Nephron (organoid): ENCODE measurements at regions not wholly inside any gene's neighbourhood (a gene's known extent, or its start where the extent isn't known, plus 50 kb on each side); places are given as distances from the start of the nearest gene placed in this dataset.

Experiments
- H3K27ac Mint-ChIP-seq, 3 experiments: 2 replicates each; pipeline ENCODE4 v1.8.0; 2020; ENCODE audit warnings: mixed read lengths in 3 of 3, mild to moderate bottlenecking in 2 of 3, moderate library complexity in 1 of 3
- H3K27me3 Mint-ChIP-seq: 2 replicates; pipeline ENCODE4 v1.8.0; 2021; ENCODE audit warnings: low read depth, mild to moderate bottlenecking, moderate library complexity, mixed read lengths
- H3K36me3 Mint-ChIP-seq: 2 replicates; pipeline ENCODE4 v1.8.0; 2020; ENCODE audit warnings: low read depth, mixed read lengths
- H3K4me1 Mint-ChIP-seq: 2 replicates; pipeline ENCODE4 v1.8.0; 2020; ENCODE audit warnings: mixed read lengths
- H3K4me3 Mint-ChIP-seq, 3 experiments: 2 replicates each; pipeline ENCODE4 v1.8.0; 2020; ENCODE audit warnings: mild to moderate bottlenecking in 3 of 3, mixed read lengths in 3 of 3, moderate library complexity in 2 of 3
- H3K9me3 Mint-ChIP-seq: 2 replicates; pipeline ENCODE4 v1.8.0; 2020; ENCODE audit warnings: mixed read lengths
- TF ChIP-seq, protein P1 (sequence below), 3 experiments: fragments of 200-600 bp; sonication (generic); IDR thresholded peaks; one replicate each; pipeline ENCODE4 v1.5.0; 2021; ENCODE audit warnings: antibody characterized with exemption in 3 of 3; ENCODE audit not compliant: unreplicated experiment in 3 of 3

DNA sequence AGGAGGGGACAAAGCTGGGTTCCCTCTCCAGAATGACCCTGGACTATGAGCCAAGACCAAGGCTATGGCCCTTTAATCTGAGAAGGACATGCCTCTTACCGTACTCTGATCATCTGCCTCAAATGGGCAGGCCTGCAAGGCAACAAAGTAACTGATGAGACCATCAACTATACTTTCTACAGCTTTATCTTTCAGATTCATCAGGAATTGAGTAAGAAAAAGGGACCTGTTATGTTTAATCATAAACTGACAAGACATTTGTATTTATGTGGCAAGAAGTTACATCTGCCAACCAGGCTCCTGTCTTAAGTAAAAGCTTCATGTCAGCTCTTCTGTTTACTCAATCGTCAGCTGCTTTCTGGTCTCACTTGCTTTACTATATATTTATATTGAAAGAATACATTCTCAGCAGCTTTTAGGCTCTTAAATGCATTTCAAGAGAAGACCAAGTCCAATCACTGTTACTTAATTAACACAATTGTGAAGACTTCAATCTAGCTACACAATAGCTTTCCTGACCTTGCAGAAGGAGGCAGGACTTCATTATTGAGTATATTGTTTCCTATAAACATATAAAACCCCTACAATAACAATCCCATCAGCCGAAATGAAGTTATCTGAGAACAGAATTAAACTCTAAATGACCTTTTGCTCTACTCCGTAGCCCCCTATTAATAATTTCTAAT is 163.8 kb downstream of the ETAA1 start:
- Mint-ChIP-seq H3K36me3 (no peaks in the 10 kb centered on the region), H3K9me3 (peaks cover 10% of the 10 kb centered on the region), H3K4me1 (peaks cover 16% of the 10 kb centered on the region), H3K27me3 (no peaks in the 10 kb centered on the region), H3K27ac (peak overlapping the region; percentile 6 to 89 (median 77)), H3K4me3 (no peak overlapping the region)
- TF ChIP-seq, protein P1, sequence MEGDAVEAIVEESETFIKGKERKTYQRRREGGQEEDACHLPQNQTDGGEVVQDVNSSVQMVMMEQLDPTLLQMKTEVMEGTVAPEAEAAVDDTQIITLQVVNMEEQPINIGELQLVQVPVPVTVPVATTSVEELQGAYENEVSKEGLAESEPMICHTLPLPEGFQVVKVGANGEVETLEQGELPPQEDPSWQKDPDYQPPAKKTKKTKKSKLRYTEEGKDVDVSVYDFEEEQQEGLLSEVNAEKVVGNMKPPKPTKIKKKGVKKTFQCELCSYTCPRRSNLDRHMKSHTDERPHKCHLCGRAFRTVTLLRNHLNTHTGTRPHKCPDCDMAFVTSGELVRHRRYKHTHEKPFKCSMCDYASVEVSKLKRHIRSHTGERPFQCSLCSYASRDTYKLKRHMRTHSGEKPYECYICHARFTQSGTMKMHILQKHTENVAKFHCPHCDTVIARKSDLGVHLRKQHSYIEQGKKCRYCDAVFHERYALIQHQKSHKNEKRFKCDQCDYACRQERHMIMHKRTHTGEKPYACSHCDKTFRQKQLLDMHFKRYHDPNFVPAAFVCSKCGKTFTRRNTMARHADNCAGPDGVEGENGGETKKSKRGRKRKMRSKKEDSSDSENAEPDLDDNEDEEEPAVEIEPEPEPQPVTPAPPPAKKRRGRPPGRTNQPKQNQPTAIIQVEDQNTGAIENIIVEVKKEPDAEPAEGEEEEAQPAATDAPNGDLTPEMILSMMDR (IDR thresholded peaks at IDR 0.05; ENCODE audit: unreplicated experiment in 3 of 3): no peak

DNA sequence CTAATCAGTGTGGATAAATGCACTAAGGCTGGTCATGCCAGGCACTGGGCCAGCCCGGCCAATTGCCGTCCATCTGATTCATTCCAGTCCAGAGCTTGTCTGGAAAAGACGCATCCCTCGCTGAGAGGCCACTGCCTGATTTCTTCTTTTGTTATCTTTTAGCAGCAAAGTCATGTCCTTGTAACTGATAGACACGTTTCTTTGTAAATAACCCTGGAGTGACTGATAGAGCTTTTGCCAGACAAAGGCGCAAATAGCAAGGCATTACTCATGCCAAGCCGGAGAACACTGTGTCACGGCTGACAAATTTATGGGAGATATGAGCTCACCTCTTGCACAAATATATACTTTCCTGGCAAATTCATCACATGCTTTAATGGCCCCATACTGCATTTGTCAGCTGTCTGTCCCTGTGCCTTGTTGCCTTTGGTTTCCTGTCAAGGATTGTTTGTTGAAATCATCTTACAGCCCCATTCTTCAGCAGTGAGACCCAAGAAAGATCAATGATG is 164.4 kb downstream of the ETAA1 start:
- TF ChIP-seq, protein P1 (IDR thresholded peaks at IDR 0.05; ENCODE audit: unreplicated experiment in 3 of 3): no peak
- peaks cover 10% of the 10 kb centered on the region for H3K9me3 Mint-ChIP-seq
- no peaks in the 10 kb centered on the region for H3K36me3 Mint-ChIP-seq
- H3K27me3 Mint-ChIP-seq: no peaks in the 10 kb centered on the region
- H3K4me3 Mint-ChIP-seq: no peak overlapping the region
- peaks cover 17% of the 10 kb centered on the region for H3K4me1 Mint-ChIP-seq
- peak overlapping the region; percentile 6 to 80 (median 77) for H3K27ac Mint-ChIP-seq

DNA sequence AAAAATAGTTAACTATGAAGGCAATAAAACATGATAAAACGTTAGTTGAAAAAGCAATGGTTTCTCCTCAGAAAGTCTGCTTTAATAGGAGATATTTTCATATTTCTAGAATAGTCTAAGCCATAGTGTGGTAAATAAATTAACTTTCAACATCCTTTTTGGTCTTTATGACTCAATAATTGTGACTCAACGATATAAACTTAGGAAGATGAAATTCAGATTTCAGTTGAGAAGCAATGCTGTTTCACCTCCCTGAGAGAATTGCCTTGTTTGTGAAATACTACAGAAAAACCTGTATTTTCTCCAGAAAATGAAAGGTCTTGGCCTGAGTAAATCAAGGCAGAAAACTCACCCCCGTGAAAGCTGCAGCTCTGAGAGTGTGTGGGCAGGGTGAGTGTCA is 166.9 kb downstream of the ETAA1 start:
- no peak overlapping the region for H3K4me3 Mint-ChIP-seq

DNA sequence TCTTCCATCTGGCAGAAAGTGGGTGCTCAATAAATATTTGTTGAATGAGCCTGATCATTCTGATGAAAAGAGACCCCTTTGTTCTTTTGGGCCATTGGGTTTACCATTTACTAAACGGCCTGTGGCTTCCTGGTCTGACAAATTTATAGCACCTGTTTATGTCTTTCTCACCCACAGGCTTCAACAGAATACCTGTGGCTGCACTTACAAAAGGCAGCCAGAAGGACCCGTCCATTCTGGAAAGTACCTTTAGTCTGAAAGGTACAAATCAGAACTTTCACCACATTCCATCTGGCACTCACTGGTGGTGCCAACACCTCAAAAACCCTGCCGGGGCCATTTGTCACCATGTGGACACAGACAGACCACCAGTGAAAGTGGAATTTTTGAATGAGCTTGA is 167.5 kb downstream of the ETAA1 start:
- TF ChIP-seq, protein P1 (IDR thresholded peaks at IDR 0.05; ENCODE audit: unreplicated experiment in 3 of 3): no peak
- no peaks in the 10 kb centered on the region for H3K27me3 Mint-ChIP-seq
- H3K4me3 Mint-ChIP-seq: no peak overlapping the region
- no peak overlapping the region for H3K27ac Mint-ChIP-seq
- no peaks in the 10 kb centered on the region for H3K36me3 Mint-ChIP-seq
- peaks cover 5% of the 10 kb centered on the region for H3K9me3 Mint-ChIP-seq
- H3K4me1 Mint-ChIP-seq: peaks cover 34% of the 10 kb centered on the region

More for the DNA sequence above, 166.9 kb downstream of the ETAA1 start:
- peaks cover 34% of the 10 kb centered on the region for H3K4me1 Mint-ChIP-seq
- H3K9me3 Mint-ChIP-seq: peaks cover 5% of the 10 kb centered on the region
- H3K27ac Mint-ChIP-seq: peak overlapping the region in 2 of 3 experiments; percentile 48 to 49
- no peaks in the 10 kb centered on the region for H3K27me3 Mint-ChIP-seq
- TF ChIP-seq, protein P1 (IDR thresholded peaks at IDR 0.05; ENCODE audit: unreplicated experiment in 3 of 3): no peak
- H3K36me3 Mint-ChIP-seq: no peaks in the 10 kb centered on the region

DNA sequence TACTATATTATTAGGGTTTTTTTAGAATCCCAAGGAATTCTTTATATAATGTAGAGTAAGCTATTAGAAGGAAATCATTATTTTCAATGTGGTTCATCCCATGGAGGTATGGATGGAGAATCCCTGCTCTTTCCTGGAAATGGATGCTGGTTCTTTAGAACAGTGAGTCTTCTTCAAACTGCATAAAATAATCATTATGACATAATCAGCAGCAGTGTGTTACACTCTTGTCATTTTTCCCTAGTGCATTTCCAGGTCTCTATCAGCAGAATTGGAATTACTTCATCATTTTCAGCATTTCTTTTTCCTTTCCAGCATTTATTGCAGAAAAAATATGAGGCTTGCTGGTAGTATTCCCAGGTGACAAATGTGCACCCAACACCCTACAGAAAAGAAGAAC is 168.1 kb downstream of the ETAA1 start:
- Mint-ChIP-seq H3K27me3 (no peaks in the 10 kb centered on the region), H3K9me3 (peaks cover 5% of the 10 kb centered on the region), H3K36me3 (no peaks in the 10 kb centered on the region), H3K4me1 (peaks cover 31% of the 10 kb centered on the region), H3K27ac (no peak overlapping the region), H3K4me3 (no peak overlapping the region)
- TF ChIP-seq, protein P1 (IDR thresholded peaks at IDR 0.05; ENCODE audit: unreplicated experiment in 3 of 3): no peak

DNA sequence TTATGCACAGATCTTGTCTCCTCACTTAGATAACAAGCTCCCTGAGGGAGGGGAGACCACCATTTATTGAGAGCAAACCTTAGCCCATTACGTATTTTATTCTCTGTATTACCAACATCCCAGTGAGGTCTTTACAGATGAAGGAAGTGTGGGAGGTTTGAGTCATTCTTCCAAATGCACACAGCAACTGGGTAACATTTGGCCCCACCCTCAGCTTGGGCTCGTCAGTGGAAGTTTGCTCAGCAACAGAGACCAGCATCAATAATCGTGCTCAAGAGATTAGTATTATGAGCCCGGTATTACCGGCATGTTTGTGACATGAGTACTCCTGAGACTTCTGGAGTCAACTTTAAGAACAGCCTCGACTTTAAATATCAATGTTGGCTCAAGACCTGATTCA is 168.6 kb downstream of the ETAA1 start:
- Mint-ChIP-seq H3K27me3 (no peaks in the 10 kb centered on the region), H3K4me3 (no peak overlapping the region), H3K27ac (no peak overlapping the region), H3K36me3 (no peaks in the 10 kb centered on the region), H3K9me3 (no peaks in the 10 kb centered on the region), H3K4me1 (peaks cover 26% of the 10 kb centered on the region)
- TF ChIP-seq, protein P1 (IDR thresholded peaks at IDR 0.05; ENCODE audit: unreplicated experiment in 3 of 3): no peak
